ENCODE measurements at regions not wholly inside any gene's neighbourhood (a gene's known extent, or its start where the extent isn't known, plus 50 kb on each side); places are given as distances from the start of the nearest gene placed in this dataset.

DNA sequence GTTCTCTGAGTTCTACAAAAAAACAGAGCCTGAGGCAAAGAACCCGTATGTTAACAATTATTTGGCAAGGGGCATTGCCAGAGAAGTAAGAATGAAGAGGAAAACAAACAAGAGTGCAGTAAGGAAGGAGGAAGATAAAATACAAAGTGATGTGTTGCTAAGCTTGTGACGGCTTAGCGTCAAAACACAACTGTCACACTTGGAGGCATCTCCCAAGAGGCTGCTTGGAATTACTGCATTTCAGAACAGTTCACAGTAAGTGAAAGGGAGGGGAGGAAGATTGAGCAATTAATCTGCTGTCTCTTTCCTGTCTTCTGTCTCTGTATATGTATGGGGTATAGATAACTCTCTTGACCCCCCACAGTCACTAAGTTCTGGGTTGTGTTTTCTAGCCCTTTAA, 1017.0 kb upstream of the TMPRSS15 start:
- TF ChIP-seq, protein P1, sequence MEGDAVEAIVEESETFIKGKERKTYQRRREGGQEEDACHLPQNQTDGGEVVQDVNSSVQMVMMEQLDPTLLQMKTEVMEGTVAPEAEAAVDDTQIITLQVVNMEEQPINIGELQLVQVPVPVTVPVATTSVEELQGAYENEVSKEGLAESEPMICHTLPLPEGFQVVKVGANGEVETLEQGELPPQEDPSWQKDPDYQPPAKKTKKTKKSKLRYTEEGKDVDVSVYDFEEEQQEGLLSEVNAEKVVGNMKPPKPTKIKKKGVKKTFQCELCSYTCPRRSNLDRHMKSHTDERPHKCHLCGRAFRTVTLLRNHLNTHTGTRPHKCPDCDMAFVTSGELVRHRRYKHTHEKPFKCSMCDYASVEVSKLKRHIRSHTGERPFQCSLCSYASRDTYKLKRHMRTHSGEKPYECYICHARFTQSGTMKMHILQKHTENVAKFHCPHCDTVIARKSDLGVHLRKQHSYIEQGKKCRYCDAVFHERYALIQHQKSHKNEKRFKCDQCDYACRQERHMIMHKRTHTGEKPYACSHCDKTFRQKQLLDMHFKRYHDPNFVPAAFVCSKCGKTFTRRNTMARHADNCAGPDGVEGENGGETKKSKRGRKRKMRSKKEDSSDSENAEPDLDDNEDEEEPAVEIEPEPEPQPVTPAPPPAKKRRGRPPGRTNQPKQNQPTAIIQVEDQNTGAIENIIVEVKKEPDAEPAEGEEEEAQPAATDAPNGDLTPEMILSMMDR (IDR thresholded peaks at IDR 0.05; ENCODE audit: low read depth, low read length) = no peak
- TF ChIP-seq POLR2A (IDR thresholded peaks at IDR 0.05; ENCODE audit: extremely low read depth, insufficient read length) = no peak
- no peak for TF ChIP-seq MYC (IDR thresholded peaks at IDR 0.05; ENCODE audit: low read depth, low read length)
- TF ChIP-seq, protein P2, sequence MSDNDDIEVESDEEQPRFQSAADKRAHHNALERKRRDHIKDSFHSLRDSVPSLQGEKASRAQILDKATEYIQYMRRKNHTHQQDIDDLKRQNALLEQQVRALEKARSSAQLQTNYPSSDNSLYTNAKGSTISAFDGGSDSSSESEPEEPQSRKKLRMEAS (IDR thresholded peaks at IDR 0.05; ENCODE audit: low read depth, low read length) = no peak
